ENCODE measurements at regions not wholly inside any gene's neighbourhood (a gene's known extent, or its start where the extent isn't known, plus 50 kb on each side); places are given as distances from the start of the nearest gene placed in this dataset.

DNA sequence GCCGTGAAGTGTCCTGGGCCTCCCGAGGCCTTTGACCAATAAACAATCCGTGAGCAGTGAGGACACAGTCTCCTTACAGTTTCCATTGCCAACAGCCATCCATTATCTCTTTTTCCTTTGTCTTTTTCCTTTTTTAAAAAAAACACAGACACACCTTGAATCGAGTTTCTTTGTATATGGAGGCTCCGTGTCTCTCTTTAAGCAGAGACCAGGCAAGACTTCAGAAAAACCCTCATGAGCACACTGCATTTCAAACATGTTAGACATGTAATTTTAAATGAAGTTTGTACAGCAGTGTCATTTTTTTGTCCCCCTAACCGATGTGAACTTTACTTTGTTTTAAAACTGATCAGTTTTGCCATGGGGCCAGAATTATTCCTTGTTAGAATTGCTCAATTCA, 111.1 kb downstream of the SPTSSA start:
- no peak overlapping the region for H3K4me3 ChIP-seq (ENCODE audit: low read depth, low read length)
- TF ChIP-seq, protein P1, sequence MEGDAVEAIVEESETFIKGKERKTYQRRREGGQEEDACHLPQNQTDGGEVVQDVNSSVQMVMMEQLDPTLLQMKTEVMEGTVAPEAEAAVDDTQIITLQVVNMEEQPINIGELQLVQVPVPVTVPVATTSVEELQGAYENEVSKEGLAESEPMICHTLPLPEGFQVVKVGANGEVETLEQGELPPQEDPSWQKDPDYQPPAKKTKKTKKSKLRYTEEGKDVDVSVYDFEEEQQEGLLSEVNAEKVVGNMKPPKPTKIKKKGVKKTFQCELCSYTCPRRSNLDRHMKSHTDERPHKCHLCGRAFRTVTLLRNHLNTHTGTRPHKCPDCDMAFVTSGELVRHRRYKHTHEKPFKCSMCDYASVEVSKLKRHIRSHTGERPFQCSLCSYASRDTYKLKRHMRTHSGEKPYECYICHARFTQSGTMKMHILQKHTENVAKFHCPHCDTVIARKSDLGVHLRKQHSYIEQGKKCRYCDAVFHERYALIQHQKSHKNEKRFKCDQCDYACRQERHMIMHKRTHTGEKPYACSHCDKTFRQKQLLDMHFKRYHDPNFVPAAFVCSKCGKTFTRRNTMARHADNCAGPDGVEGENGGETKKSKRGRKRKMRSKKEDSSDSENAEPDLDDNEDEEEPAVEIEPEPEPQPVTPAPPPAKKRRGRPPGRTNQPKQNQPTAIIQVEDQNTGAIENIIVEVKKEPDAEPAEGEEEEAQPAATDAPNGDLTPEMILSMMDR (IDR thresholded peaks at IDR 0.05; ENCODE audit: low read depth, low read length, missing control alignments): no peak
- no peak for DNase-seq (ENCODE audit: low read depth)

DNA sequence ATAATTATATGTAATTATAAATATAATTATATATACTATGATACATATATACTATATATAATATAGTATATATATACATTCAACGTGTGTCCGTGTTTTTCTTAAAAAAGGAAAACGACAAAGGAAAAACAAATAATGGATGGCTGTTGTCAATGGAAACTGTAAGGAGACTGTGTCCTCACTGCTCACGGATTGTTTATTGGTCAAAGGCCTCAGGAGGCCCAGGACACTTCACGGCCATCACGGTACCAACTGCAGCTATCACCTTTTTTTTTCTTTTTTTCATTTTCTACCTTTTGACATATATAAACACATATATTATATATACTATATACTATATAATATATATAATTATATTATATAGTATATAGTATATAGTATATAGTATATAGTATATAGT, 113.4 kb downstream of the SPTSSA start:
- DNase-seq (ENCODE audit: low read depth): no peak
- TF ChIP-seq, protein P1 (IDR thresholded peaks at IDR 0.05; ENCODE audit: low read depth, low read length, missing control alignments): no peak
- H3K4me3 ChIP-seq (ENCODE audit: low read depth, low read length): no peak overlapping the region

DNA sequence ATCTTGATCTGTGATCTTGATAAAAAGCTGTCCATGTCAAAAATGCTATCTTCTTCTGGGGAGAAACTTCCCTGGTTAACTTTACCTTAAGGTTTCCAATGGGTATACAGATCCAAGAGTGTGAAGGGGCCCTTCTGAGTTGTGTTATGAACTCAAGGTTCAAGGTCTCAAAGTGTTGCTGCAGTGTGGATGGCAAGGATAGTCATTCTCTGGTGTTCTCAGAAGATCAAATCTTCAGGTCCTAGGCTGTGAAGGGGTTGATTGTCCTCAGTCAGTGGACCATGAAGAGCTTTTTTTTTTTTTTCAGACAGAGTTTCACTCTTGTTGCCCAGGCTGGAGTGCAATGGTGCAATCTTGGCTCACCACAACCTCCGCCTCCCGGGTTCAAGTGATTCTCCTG, 114.4 kb downstream of the SPTSSA start:
- TF ChIP-seq, protein P1 (IDR thresholded peaks at IDR 0.05; ENCODE audit: low read depth, low read length, missing control alignments): no peak
- no peak overlapping the region for H3K4me3 ChIP-seq (ENCODE audit: low read depth, low read length)
- DNase-seq (ENCODE audit: low read depth): no peak

DNA sequence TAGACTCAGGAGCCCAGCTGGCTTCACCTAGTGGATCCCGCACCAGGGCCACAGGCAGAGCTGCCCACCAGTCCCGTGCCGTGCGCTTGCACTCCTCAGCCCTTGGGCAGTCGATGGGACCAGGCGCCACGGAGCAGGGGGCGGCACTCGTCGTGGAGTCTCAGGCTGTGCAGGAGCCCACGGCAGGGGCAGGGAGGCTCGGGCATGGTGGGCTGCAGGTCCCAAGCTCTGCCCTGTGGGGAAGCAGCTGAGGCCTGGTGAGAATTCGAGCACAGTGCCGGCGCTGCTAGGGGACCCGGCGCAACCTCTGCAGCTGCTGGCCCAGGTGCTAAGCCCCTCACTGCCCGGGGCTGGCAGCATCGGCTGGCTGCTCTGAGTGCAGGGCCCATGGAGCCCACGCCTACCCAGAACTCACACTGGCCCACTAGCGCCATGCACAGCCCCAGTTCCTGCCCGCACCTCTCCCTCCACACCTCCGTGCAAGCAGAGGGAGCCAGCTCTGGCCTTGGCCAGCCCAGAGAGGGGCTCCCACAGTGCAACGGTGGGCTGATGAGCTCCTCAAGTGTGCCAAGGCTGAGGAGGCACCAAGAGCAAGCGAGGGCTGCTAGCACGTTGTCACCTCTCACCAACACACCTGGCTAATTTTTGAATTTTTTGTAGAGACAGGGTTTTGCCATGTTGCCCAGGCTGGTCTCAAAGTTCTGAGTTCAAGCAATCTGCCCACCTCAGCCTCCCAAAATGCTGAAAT, 116.1 kb downstream of the SPTSSA start:
- H3K4me3 ChIP-seq (ENCODE audit: low read depth, low read length): no peak overlapping the region
- no peak for DNase-seq (ENCODE audit: low read depth)
- TF ChIP-seq, protein P1 (IDR thresholded peaks at IDR 0.05; ENCODE audit: low read depth, low read length, missing control alignments): no peak

DNA sequence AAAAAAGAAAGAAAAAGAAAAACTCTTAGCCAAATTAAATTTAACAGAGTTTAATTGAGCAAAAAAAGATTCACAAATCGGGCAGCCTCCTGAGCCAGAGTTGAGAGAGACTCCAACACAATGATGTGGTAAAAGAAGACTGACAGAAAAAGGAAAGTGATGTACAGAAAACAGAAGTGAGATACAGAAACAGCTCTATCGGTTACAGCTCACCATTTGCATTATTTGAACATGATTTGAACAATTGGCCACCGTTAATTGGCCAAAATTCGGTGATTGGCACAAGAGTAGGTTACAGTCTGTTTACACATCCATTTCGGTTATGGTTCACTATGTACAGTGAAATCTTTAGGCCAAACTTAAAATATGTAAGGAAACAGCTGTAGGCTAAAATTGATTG, 117.7 kb downstream of the SPTSSA start:
- no peak for DNase-seq (ENCODE audit: low read depth)
- TF ChIP-seq, protein P1 (IDR thresholded peaks at IDR 0.05; ENCODE audit: low read depth, low read length, missing control alignments): no peak
- H3K4me3 ChIP-seq (ENCODE audit: low read depth, low read length): no peak overlapping the region

DNA sequence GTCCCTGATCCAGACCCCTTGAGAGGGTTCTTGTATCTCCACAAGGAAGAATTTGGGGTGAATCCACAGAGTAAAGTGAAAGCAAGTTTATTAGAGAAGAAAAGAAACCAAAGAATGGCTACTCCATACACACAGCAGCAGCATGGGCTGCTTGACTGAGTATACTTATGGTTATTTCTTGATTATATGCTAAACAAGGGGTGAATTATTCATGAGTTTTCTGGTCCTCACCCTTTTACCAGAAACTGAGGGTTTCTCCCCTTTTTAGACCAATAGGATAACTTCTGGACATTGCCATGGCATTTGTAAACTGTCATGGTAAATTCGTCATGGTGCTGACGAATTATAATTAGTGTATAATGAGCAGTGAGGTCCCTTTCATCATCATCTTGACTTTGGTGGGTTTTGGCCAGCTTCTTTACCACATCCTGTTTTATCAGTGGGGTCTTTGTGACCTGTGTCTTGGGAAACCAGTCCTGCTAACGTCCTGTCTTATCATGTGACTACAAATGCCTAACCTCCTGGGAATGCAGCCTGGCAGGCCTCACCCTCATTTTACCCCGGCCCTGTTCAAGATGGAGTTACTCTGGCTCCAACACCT, 121.9 kb downstream of the SPTSSA start:
- TF ChIP-seq, protein P1 (IDR thresholded peaks at IDR 0.05; ENCODE audit: low read depth, low read length, missing control alignments): no peak
- no peak for DNase-seq (ENCODE audit: low read depth)

DNA sequence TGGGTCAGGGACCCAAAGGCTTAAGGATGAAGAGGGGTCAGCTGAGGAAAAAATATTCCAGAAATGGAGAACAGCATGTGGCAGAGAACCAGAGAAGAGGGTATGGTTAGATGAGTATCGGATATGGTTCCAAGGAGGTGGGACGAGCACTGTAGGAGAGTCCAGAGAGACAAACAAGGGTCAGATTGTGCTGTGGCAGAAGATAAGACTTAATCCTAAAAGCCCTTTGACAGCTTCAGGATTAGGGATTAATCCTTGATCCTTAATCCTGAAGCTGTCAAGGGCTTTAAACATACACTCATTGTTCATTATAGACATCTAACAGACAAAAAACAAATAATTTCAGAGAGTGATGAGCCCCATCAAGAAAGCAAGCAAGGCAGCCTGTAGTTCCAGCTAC, 124.0 kb downstream of the SPTSSA start:
- no peak overlapping the region for H3K4me3 ChIP-seq (ENCODE audit: low read depth, low read length)
- TF ChIP-seq, protein P1 (IDR thresholded peaks at IDR 0.05; ENCODE audit: low read depth, low read length, missing control alignments): no peak
- DNase-seq (ENCODE audit: low read depth): no peak

More for the DNA sequence above, 121.9 kb downstream of the SPTSSA start:
- H3K4me3 ChIP-seq (ENCODE audit: low read depth, low read length): no peak overlapping the region

Data from GM12864 (cell line).